H9 (cell line): ENCODE measurements at regions not wholly inside any gene's neighbourhood (a gene's known extent, or its start where the extent isn't known, plus 50 kb on each side); places are given as distances from the start of the nearest gene placed in this dataset.

ENCODE experiments used
- DNase-seq: peaks from one replicate; pipeline ENCODE4 v3.0.0-alpha.2; 2017
- H2AFZ ChIP-seq: one replicate; pipeline ENCODE4 v1.6.1; 2013; ENCODE audit warnings: mild to moderate bottlenecking, low read length, control low read depth, moderate library complexity
- H2AK5ac ChIP-seq: 2 replicates; pipeline ENCODE4 v1.6.1; 2013; ENCODE audit warnings: low read length, control low read depth, mixed read lengths; ENCODE audit not compliant: insufficient read length
- H2BK120ac ChIP-seq: one replicate; pipeline ENCODE4 v1.6.1; 2013; ENCODE audit warnings: low read depth, mild to moderate bottlenecking, low read length, control low read depth, inconsistent platforms; ENCODE audit not compliant: poor library complexity, severe bottlenecking
- H2BK12ac ChIP-seq: 2 replicates; pipeline ENCODE4 v1.6.1; 2013; ENCODE audit warnings: low read length, control low read depth, mixed read lengths, low read depth; ENCODE audit not compliant: insufficient read length
- H2BK15ac ChIP-seq: 2 replicates; pipeline ENCODE4 v1.6.1; 2013; ENCODE audit warnings: low read depth, low read length, control low read depth
- H2BK20ac ChIP-seq: one replicate; pipeline ENCODE4 v1.6.1; 2013; ENCODE audit warnings: low read depth, mild to moderate bottlenecking, low read length, control low read depth, inconsistent platforms; ENCODE audit not compliant: poor library complexity, severe bottlenecking
- H2BK5ac ChIP-seq: 2 replicates; pipeline ENCODE4 v1.6.1; 2013; ENCODE audit warnings: low read length, control low read depth, mixed read lengths; ENCODE audit not compliant: insufficient read length
- H3K14ac ChIP-seq: 2 replicates; pipeline ENCODE4 v1.6.1; 2013; ENCODE audit warnings: low read length, control low read depth; ENCODE audit not compliant: insufficient read depth
- H3K18ac ChIP-seq: 2 replicates; pipeline ENCODE4 v1.6.1; 2013; ENCODE audit warnings: low read depth, mild to moderate bottlenecking, mixed read lengths, low read length, control low read depth; ENCODE audit not compliant: insufficient read length
- H3K23ac ChIP-seq: 2 replicates; pipeline ENCODE4 v1.6.1; 2013; ENCODE audit warnings: low read length, control low read depth, mixed read lengths, low read depth; ENCODE audit not compliant: insufficient read length
- H3K23me2 ChIP-seq: 2 replicates; pipeline ENCODE4 v1.6.1; 2013; ENCODE audit warnings: low read depth, mild to moderate bottlenecking, mixed read lengths, low read length, control low read depth; ENCODE audit not compliant: insufficient read length, poor library complexity, severe bottlenecking
- H3K27ac ChIP-seq: 2 replicates; pipeline ENCODE4 v1.5.1; 2013; ENCODE audit warnings: low read length, control low read depth, mixed read lengths, low read depth; ENCODE audit not compliant: insufficient read length
- H3K27me3 ChIP-seq: 2 replicates; pipeline ENCODE4 v1.6.1; 2013; ENCODE audit warnings: low read length, control low read depth, inconsistent platforms; ENCODE audit not compliant: insufficient read depth
- H3K4ac ChIP-seq: 2 replicates; pipeline ENCODE4 v1.6.1; 2013; ENCODE audit warnings: low read depth, mild to moderate bottlenecking, control low read depth, inconsistent platforms, low read length, moderate library complexity
- H3K4me1 ChIP-seq: 2 replicates; pipeline ENCODE4 v1.6.1; 2013; ENCODE audit warnings: low read length, control low read depth, inconsistent platforms; ENCODE audit not compliant: insufficient read depth
- H3K4me2 ChIP-seq: 2 replicates; pipeline ENCODE4 v1.6.1; 2013; ENCODE audit warnings: low read length, control low read depth, mixed read lengths; ENCODE audit not compliant: insufficient read length, insufficient read depth
- H3K56ac ChIP-seq: 2 replicates; pipeline ENCODE4 v1.6.1; 2013; ENCODE audit warnings: low read depth, mild to moderate bottlenecking, mixed read lengths, low read length, control low read depth; ENCODE audit not compliant: insufficient read length
- H3K79me1 ChIP-seq: 2 replicates; pipeline ENCODE4 v1.6.1; 2013; ENCODE audit warnings: low read depth, mild to moderate bottlenecking, moderate library complexity, low read length, control low read depth, inconsistent platforms; ENCODE audit not compliant: insufficient read depth, poor library complexity, severe bottlenecking
- H3K79me2 ChIP-seq: 2 replicates; pipeline ENCODE4 v1.6.1; 2013; ENCODE audit warnings: low read length, control low read depth, inconsistent platforms; ENCODE audit not compliant: insufficient read depth
- H3K9ac ChIP-seq: 2 replicates; pipeline ENCODE4 v1.6.1; 2013; ENCODE audit warnings: low read length, control low read depth, mixed read lengths; ENCODE audit not compliant: insufficient read length; ENCODE audit errors: extremely low read depth
- H3K9me3 ChIP-seq: one replicate; pipeline ENCODE4 v1.6.1; 2013; ENCODE audit warnings: low read depth, low read length, inconsistent platforms; ENCODE audit not compliant: control insufficient read depth
- H3T11ph ChIP-seq: one replicate; pipeline ENCODE4 v1.6.1; 2013; ENCODE audit warnings: mild to moderate bottlenecking, low read length, control low read depth, inconsistent platforms
- H4K20me1 ChIP-seq: one replicate; pipeline ENCODE4 v1.6.1; 2013; ENCODE audit not compliant: control insufficient read depth, insufficient read length, insufficient read depth
- H4K5ac ChIP-seq: 2 replicates; pipeline ENCODE4 v1.6.1; 2013; ENCODE audit warnings: low read depth, mild to moderate bottlenecking, mixed read lengths, low read length, control low read depth; ENCODE audit not compliant: insufficient read length
- H4K8ac ChIP-seq: replicated peaks from 2 replicates; pipeline ENCODE4 v1.6.1; 2013; ENCODE audit warnings: low read length, control low read depth, mixed read lengths, low read depth; ENCODE audit not compliant: insufficient read length
- H4K91ac ChIP-seq: 2 replicates; pipeline ENCODE4 v1.6.1; 2013; ENCODE audit warnings: low read depth, mild to moderate bottlenecking, moderate library complexity, mixed read lengths, low read length, control low read depth; ENCODE audit not compliant: insufficient read length
- H3K27ac Mint-ChIP-seq, 3 experiments: 2 replicates in 2 of 3; 3 replicates in 1 of 3; pipeline ENCODE4 v1.8.0; 2020 to 2021; ENCODE audit warnings: mixed read lengths in 3 of 3, mild to moderate bottlenecking in 1 of 3, moderate library complexity in 1 of 3
- H3K27me3 Mint-ChIP-seq: 2 replicates; pipeline ENCODE4 v1.8.0; 2021; ENCODE audit warnings: low read depth, mild to moderate bottlenecking, moderate library complexity, mixed read lengths
- H3K36me3 Mint-ChIP-seq, 3 experiments: 2 replicates in 2 of 3; 3 replicates in 1 of 3; pipeline ENCODE4 v1.8.0; 2020 to 2021; ENCODE audit warnings: low read depth in 3 of 3, mixed read lengths in 3 of 3; ENCODE audit not compliant: insufficient read depth in 1 of 3
- H3K4me1 Mint-ChIP-seq, 2 experiments: 2 replicates each; pipeline ENCODE4 v1.8.0; 2020; ENCODE audit warnings: mixed read lengths in 2 of 2
- H3K4me3 Mint-ChIP-seq, 2 experiments: 2 replicates in 1 of 2; 3 replicates in 1 of 2; pipeline ENCODE4 v1.8.0; 2020 to 2021; ENCODE audit warnings: mild to moderate bottlenecking in 2 of 2, mixed read lengths in 2 of 2, moderate library complexity in 1 of 2
- H3K9me3 Mint-ChIP-seq, 2 experiments: 2 replicates in 1 of 2; 3 replicates in 1 of 2; pipeline ENCODE4 v1.8.0; 2020; ENCODE audit warnings: mild to moderate bottlenecking in 2 of 2, mixed read lengths in 2 of 2, moderate library complexity in 1 of 2
- WGBS: extraction: QIAGEN DNeasy Blood & Tissue Kit; methylation state at CpG from one replicate; pipeline ENCODE4 v1.1.7; 2013; ENCODE audit warnings: missing lambda C conversion rate, low lambda C conversion rate, mixed read lengths; ENCODE audit not compliant: insufficient read length; ENCODE audit errors: extremely low coverage; 5-methylcytosine and 5-hydroxymethylcytosine counted together
- TF ChIP-seq, protein P1 (sequence below): fragments of 200-600 bp; sonication (generic); conservative IDR thresholded peaks from 3 replicates; pipeline ENCODE4 v1.8.0; 2021; ENCODE audit warnings: antibody characterized with exemption, mild to moderate bottlenecking

DNA sequence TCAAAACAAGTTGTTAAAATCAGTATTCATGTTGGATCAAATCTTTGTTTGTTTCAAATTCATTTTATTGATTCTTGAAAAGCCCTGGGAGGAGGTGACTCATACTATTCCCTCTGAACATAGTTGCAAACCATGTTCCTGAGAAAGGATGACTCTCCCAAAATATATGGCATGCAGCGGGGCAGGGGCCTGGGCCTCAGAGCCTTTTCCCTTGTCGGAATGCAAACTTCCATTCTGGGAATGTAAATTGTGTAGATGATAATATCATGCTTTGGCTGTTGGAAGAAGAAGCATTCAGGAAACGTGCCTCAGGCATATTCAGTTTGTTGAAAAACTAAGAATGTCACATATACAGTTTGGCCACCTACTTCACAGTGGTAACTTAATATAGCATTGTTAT lies 242.0 kb downstream of the AUH start:
- Histone ChIP-seq H2BK120ac (no peak overlapping the region), H3K23ac (no peak overlapping the region), H4K20me1 (no peaks in the 10 kb centered on the region), H3K14ac (no peak overlapping the region), H4K91ac (no peak overlapping the region), H3K23me2 (no peaks in the 10 kb centered on the region), H3K27me3 (no peaks in the 10 kb centered on the region; the same call in 1 of the 2 replicates), H3K27ac (no peak overlapping the region), H2AFZ (no peak overlapping the region), H3K4me2 (no peak overlapping the region), H2BK5ac (no peak overlapping the region), H3K4me1 (peaks cover 2% of the 10 kb centered on the region; the same call in 1 of the 2 replicates), H3K4ac (no peak overlapping the region), H2BK15ac (no peak overlapping the region), H3K56ac (no peak overlapping the region), H2BK12ac (no peak overlapping the region), H3K79me2 (no peaks in the 10 kb centered on the region), H3K18ac (no peak overlapping the region), H3K9ac (no peak overlapping the region), H2BK20ac (no peak overlapping the region), H4K8ac (no peak overlapping the region), H4K5ac (no peak overlapping the region), H3K79me1 (no peaks in the 10 kb centered on the region), H2AK5ac (no peak overlapping the region), H3T11ph (no peak overlapping the region), H3K9me3 (no peaks in the 10 kb centered on the region)
- Mint-ChIP-seq H3K4me1 (peaks cover 19 to 24% of the 10 kb centered on the region in 2 experiments), H3K9me3 (peaks cover 14 to 17% of the 10 kb centered on the region in 2 experiments; a peak in 3 of 5 replicates), H3K27me3 (peaks cover 6% of the 10 kb centered on the region), H3K36me3 (peaks cover 0 to 8% (median 3%) of the 10 kb centered on the region in 3 experiments; a peak in 3 of 7 replicates), H3K4me3 (no peak overlapping the region), H3K27ac (no peak overlapping the region)
- TF ChIP-seq, protein P1, sequence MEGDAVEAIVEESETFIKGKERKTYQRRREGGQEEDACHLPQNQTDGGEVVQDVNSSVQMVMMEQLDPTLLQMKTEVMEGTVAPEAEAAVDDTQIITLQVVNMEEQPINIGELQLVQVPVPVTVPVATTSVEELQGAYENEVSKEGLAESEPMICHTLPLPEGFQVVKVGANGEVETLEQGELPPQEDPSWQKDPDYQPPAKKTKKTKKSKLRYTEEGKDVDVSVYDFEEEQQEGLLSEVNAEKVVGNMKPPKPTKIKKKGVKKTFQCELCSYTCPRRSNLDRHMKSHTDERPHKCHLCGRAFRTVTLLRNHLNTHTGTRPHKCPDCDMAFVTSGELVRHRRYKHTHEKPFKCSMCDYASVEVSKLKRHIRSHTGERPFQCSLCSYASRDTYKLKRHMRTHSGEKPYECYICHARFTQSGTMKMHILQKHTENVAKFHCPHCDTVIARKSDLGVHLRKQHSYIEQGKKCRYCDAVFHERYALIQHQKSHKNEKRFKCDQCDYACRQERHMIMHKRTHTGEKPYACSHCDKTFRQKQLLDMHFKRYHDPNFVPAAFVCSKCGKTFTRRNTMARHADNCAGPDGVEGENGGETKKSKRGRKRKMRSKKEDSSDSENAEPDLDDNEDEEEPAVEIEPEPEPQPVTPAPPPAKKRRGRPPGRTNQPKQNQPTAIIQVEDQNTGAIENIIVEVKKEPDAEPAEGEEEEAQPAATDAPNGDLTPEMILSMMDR = no peak
- no CpG with 5 or more reads among the region's 3 CpGs for WGBS
- no peak for DNase-seq
